Activated CD4-positive, alpha-beta T cell treated with anti-CD3 and anti-CD28 coated beads, Interleukin-10, Interleukin-2, amounts not matched to agents 100 ng/mL and 50 ng/mL, durations not matched to agents 16 hours and 8 hours (primary cell): ENCODE measurements at regions not wholly inside any gene's neighbourhood (a gene's known extent, or its start where the extent isn't known, plus 50 kb on each side); places are given as distances from the start of the nearest gene placed in this dataset.
"Not testable (repeated sequence)": the region's sequence is repeated elsewhere in the genome, so short reads cannot be mapped to it uniquely, and the experiment has no call there.

Experiments
- DNase-seq: peaks from one replicate; pipeline ENCODE4 v3.0.0-alpha.2; 2020

DNA sequence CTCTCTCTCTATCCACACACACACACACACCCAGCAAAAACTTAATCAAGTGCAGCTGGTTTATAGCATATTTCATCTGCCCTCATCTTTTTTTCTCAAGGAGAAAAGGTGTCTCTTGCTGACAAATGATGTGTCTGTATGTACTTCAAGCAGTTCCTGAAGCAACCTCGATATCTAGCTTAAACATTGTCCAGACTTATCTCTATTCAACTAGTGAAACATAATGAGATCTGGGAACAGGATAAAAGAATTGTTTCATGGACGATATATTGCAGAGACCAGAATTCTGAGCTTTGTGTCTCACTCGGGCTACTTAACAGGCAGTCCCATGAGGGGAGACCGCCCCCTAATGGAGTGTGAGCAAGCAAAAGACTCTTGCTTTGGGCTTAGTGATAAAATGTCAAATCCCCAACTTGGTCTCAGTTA, 929.2 kb upstream of the SOX11 start:
- no peak for DNase-seq

DNA sequence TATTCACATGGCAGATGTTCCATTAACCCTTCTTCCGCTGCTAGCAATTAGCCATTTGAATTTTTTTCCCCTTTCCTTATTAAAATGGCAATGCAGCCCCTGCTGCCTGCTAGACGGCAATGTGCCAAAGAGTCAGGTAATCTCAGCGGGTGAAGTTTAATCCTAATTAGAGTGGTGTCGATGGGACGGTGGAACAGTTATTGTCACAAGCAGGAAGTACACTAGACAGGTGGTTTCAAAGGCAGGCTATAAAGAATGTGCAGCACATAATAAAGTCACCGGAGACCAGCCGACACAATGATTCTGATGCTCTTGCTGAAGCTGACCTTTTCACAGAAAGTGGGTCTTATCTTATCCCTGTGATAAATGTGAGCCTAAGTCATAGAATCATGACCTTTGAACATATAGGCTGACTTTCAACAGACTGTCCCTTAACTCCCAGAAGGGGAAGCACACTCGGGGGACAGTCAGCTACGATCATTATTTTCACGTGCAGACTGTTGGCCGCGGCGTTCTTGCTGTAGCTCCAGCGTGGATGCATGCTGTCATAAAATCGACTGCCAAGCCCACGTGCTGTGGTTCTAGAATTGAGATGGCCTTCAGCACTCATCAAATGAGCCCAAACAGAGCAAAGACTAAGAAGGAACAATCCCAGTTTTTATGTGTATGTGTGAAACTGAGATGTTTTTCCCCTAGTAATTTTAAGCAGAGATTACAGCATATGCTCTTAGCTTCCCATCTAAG, 926.2 kb upstream of the SOX11 start:
- DNase-seq, result no peak

DNA sequence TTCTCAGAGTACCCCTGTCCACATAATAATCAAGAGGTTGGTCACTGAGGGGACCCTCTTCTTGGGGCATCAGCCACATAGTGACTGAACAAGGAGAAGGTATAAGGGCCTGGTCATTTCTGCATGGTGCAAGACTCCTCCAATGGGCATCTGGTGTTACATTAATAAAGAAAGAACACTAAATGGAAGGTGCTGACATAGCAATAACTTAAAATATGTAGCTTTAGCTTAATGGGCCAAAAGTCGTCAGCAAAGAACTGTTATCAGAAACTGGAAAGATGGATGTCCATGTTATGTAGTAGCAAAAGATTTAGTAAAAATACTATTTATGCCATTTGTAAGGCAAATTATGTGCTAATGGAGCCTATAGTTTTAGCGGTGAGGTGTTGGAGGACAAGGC, 916.5 kb upstream of the SOX11 start:
- no peak for DNase-seq

DNA sequence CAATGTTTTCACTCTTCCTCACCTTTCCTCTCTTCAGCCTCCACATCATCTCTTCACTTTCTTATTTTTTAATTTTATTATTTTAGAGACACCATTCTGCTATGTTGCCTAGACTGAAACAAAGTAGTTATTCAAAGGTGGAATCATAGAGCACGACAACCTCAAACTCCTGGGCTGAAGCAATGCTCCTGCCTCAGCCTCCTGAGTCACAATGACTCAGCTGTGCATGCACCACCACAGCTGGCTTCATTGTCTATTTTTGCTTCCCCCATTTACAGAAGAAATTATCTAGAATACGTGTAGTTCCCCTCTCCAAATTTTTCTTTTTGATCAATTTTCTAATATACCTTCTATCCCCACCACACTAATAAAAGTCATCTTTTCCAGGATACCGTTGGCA, 911.5 kb upstream of the SOX11 start:
- no peak for DNase-seq

DNA sequence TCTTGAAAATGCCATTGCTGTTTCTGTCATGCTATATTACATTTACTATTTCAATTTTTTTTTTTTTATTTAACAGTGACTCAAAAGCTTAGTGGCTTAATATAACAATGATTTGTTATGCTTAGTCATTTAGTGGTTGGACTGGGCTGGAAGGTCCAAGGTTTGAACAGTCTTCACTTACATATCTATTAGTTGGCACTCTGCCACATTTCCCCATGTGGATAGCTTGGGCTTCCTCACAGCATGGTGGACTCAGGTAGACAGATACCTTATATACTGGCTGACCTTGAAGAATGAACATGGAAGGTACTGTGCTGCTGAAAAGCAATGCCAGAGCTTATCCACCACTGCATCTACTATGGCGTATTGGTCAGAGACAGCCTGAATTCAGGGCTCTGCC, 909.5 kb upstream of the SOX11 start:
- no peak for DNase-seq

DNA sequence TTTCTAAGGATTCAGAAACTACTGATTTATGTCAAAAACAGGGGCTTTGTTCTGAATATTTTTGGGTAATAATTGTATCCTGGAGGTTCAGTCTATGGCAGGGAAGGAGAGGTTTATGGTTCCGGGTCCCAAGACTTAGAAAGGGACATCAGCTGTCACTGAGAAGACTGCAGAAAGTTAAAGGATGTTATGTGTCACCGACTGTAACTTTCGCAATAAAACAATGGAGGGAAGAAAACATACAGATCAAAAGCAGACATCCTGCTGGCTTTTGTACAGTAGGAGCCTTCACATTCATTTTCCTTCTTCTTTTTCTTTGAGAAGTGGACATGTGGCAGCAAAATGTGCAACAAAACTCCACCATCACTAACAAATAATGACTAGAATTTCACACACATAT, 900.7 kb upstream of the SOX11 start:
- no peak for DNase-seq

DNA sequence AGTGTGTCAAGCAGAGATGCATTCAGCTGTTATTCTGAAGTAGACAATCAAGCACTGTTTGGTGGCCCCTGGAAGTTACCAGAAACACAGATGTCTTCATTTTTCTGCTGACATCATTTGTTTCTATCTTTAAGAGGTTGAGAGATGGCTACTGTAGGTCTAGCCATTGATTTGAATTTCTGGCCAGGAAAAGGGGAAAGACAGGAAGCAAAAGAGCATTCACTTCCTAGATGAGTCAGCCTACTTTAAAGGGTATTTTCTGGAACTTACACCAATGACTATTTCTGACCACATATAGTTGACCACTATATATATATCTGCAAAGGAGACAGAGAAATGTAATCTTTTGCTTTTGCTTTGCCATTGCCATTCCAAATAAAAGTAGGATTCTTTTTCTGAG, 900.1 kb upstream of the SOX11 start:
- no peak for DNase-seq

DNA sequence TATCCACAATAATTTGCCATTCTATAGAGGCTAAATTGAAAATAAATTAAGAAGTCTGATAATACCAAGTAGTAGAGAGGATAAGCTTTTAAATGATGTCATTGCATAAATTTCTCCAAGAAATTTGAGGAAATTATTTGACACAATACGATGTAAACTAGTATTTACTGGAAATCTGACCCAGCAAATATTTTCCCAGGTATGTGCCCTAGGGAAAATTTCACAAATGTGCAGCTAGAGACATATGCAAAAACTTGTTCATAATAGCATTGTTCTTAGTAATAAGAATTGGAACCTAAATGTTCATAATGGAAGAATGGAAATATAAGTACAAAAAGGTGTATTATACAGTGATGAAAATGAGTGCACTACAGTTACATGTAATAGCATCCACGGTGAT, 888.8 kb upstream of the SOX11 start:
- DNase-seq, result no peak

DNA sequence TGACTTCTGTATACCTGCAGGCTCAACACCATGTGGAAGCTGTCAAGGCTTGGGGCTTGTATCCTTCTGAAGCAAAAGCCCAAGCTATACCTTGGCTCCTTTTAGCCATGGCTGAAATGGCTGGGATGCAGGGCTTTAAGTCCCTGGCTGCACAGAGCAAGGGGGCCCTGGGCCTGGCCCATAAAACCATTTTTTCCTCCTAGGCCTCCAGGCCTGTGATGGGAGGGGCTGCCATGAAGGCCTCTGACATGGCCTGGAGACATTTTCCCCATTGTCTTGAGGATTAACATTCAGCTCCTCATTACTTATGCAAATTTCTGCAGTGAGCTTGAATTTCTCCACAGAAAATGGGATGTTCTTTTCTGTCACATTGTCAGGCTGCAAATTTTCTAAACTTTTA, 878.0 kb upstream of the SOX11 start:
- not testable (repeated sequence) for DNase-seq

DNA sequence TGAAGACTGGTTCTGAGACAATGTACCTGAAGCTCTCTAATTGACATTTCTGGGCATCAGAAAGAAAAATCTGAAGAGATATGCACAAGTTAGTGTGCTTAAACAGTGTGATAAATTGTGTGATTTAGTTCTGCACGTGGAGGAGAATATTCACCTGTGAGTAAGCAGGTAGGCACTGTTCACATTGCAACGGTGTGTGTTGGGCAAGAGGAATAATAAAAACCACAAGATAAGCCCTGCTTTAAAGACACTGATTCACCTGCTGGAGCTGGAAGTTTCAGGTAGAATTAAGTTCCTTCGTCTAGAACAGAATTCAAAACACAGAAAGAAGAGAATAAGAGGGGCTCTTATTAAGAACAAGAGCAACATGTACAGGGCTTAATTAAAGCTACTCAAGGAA, 864.3 kb upstream of the SOX11 start:
- no peak for DNase-seq

DNA sequence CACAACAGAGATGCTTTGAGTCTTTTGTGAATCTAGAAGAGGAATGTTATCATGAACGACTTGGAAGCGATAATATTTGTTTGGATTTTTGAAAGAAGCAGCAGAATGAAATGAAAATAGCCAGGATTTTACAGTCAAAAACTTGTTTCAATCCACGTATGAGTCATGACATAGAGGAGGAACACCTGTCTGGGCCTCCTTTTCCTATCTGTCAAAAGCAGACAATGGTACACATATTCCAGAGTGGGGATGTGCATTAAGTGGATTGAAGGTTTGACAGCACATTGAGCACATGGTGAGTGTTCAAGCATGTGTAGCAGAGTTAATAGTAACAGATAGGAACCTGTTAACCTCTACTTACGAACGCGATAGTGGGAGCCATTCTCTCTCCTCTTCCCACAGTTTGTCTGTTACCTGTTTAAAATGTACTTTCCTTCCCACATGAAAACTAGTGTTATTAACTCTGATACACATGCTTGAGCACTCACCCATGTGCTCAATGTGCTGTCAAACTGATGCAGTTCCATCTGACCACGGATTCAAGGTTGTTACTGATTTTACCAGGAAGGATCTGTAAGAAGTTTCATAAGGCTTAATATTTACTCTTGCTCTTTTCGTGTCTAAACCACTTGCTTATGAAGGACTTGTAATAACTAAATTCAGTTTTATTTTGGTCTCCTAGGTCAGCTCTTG, 863.4 kb upstream of the SOX11 start:
- DNase-seq, result no peak

DNA sequence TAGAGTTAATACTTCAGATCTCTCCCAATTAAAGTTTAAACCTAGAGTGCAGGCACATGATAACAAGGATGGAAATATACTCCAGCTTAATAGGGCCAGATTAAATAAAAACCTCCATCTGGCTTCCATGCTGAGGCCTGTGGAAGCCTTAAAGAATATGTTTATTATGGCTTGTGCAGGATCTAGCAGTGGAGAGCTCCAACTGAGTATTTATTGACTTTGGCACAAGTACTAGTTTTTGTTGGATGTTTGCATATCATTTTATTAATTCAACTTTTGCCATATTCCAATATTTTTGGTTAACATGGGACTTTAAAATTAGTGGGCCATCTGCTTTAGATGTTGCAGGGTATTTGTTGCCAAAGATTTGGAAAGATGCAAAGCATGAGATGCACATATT, 860.4 kb upstream of the SOX11 start:
- DNase-seq, result no peak

DNA sequence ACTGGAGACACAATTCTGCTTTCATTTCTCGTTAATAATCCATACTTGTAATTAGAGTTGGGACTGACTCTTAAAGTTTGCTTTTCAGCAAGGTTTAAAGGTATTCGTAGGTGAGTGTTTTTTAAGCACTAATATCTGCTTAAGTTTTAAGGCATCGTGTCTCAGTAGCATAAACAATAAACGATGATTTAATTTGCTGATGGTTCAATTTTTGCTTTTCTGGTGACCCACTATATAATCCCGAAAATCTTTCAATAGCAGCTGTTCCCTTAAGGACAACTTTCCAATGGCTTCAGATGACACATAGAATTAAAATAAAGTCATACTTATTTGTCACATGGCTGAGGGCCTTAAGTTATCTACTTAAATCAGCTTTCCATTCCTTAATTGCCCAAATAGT, 859.5 kb upstream of the SOX11 start:
- DNase-seq, result no peak

DNA sequence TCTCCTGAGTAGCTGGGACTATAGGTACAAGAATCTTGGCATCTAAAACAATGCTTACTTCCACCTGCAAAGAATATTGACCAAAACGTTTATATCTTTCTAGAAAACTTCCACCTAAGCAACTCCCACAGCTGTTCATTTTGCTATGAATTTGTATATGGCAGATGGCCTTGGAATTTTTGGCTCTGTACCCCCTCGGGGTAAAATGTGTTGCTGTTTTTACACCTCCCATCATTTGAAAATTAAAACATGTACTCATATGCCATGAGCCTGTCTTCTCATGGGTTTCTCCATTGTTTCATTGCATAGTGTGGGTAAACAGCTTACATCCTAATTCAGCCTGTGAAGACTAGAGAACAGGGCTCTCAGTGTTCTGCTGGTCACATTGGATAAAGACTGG, 853.6 kb upstream of the SOX11 start:
- no peak for DNase-seq

DNA sequence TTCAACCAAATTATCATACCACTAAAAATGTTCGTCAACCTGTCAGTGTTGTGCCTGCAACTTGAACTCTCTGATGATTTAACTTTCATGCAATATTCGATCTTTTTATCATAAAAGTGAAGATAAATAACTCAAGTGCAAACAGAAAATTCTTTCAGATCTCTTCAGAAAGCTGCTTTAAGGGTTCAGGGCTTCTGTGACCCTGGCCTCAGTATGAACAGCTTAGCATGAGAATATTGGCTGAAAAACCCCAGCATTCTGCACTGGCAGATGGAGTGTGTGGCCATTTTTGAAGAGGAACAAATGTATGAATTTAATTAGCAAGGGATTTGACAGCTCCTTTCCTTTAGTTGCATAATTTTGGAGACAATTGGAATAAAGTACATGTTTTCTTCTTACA, 851.4 kb upstream of the SOX11 start:
- no peak for DNase-seq

DNA sequence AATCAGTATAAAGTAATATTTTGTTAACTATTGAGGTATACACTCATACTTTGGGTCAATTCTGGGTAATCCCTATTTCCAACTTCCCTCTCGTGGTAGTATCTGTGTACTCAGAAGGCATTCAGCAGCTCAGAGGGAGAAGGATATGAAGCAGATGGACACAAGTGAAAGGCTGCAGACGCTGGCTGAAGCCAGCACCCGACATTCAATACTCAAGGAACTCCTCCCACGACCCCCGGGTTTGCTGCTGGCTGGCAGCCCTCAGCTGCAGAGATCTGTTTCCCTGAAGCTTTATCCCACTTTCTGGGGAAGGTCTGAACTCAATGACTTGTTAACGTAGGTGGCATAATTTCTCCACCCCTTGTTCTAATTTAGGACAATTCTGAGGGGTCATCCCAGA, 847.3 kb upstream of the SOX11 start:
- DNase-seq, result no peak

DNA sequence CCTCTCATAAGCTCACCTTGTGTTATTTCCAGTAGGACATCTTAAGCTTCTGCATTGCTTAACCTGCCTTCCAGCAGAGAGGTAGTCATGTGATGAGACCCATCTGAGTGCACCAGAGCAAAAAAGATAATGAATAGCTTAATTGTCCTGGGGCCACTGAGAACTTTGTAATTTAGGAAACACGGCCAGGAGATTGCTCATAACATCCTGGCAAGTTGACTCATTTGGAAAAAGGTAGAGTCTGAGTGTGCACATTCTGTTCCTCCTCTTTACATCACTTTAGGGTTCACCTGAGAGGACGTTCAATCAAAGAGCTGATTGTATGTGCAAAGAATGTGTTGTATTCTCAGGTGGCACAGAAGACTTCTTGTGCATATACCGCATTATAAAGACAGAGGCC, 830.2 kb upstream of the SOX11 start:
- DNase-seq, result no peak

DNA sequence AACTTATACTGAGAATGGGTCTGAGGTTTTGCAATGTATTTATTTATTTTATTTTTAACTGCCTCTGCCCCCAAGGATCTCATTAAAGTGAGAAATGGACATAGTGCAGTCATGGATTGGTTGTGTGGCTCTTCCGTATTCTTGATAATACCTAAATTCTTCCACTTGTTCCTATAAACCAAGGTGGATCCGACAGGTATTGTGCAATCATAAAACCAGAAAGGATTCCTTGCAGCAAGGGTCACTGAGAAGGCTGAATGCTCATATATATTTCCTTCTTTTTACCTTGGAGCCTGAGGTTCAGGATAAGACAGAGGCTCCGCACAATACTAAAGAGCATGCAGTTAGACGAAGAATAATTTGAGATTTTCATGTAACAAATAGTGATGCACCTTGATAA, 826.0 kb upstream of the SOX11 start:
- DNase-seq, result no peak

DNA sequence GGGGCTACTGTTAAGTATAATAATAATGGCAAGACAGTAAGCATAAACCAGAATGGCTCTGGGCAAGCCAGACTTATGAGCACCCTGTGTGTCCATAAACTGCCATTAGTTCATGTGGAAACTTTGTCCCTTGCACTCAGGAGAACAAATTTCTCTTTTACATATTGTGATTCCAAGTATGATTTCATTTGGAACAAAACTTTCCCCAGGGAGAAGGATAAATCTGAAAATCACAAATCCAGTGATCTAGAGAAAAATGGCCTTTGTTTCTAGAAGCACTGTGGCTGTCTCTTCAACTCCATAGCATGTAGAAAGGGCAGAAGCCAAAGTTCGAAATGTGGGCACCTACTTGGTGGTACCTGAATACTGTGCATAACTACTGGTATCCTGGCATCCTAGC, 823.7 kb upstream of the SOX11 start:
- no peak for DNase-seq

DNA sequence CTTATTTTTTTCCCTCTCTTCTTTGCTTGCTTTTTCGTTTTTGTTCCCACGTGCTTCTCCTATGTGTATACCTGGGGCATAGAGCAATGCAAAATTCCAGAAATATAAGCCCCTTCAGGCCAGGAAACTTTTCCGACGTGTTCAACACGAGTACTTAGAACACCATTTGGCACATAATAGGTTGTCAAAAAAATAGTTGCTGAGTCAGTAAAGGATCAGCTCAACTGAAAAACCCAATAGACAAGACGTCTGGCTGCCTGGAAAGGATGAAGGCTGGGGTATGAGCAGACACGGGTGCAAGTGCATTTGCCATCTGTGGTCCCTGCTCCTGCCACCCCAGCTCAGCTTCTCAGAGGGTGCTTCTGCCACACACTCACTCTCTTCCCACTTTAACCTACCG, 823.0 kb upstream of the SOX11 start:
- DNase-seq, result no peak

DNA sequence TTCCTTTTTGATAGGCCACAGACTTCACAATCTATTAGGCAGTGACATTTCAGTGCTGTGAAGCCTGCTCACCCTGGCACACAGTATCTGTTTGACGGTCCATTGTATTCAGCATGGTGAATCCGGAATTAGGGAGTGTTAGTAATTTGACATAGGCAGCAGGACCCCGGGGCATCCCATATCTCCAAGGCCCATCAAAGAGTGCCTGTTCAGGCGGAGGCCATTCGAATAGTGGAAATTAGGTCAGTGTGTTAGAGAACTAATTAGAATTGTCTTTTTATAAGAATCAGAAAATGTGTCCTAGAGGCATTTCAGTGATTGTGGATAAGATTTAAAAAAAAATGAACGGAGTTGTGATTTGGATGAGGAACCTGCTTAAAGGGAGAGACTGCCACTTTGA, 818.8 kb upstream of the SOX11 start:
- DNase-seq, result no peak

DNA sequence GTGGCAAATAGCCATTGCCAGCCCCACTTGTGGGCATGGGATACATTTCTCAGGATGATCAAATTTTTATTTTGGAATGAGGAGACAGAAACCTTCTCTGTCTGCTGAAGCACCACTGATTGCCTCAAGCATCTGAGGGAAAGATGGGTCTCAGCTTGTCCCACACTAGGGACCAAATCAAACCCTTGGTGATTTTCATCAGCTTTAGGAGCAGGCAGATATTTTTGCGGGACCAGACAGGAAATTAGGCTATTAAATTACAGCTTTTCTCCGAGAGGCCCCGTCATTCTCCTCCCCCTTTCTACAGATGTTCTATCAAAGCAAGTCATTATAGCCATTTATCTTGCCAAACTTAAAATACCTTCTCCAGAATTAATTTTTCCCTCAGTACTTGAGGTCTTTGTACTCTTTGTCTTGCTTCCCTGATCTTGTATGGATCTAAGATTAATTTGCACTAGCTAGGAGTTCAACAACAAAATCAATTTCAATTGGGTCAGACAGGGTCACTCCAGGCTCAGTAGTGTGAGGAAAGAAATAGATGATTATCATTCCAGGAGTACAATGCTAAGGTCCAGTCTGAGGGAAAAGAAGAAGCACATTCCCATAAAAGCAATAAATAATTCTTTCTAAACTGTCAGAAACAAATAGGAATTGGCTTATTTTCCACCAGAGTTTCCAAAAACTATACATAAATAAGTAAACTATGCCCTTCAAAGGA, 818.1 kb upstream of the SOX11 start:
- DNase-seq, result no peak

DNA sequence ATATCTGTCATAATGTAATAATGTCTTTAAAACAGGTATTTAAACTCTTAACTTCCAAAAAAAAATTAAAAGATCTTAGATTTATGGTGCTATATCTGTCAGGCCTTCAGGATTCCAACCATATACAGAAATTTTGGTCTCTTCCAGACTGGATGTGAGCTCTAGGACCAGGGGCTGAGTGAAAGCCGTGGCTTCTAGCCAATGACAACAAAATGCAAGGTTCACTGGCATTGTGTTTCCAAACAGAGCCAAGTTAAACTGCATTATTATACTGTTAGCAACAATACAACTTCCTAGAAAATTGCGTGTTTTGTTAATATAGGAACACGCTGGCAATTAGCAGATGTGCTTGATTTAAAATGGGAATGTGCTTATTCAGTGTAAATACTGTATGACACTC, 809.8 kb upstream of the SOX11 start:
- no peak for DNase-seq

DNA sequence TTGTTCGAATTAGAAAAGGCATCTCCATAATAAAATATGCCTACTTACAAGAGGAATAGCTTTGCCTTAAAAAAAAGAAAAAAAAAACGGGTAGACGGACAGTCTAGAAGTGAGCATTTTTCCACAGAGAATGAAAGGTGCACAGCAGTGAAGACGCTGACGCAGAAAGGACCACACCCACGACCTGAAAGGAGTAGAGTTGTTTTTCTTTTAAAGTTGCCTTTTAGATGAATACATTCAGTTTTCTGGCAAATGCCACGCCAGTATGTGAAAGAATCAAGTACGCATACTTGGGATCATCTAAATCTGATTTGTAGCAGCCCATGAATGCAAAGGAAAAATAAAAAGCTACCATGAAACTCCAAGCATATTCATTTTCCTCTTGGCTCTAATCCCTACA, 809.2 kb upstream of the SOX11 start:
- no peak for DNase-seq
